ENCODE measurements at regions not wholly inside any gene's neighbourhood (a gene's known extent, or its start where the extent isn't known, plus 50 kb on each side); places are given as distances from the start of the nearest gene placed in this dataset.

DNA sequence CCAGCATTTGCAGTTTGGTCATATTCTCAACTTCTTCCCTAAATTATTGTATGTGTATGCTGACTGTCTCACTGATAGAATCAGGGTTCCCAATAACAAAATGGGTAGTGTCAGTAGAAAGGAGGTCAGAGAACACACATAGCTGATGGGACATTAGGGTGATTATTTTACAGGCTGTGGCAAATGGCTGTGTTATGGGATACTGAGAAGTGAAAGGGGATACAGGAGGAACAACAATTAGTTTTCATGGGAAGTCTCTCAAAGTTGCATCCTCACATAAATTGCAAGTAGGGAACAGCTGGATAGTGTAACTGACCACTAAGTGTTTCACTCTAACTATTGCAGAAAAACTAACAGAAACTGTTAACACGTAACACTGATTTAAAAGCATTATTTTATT is 1199.3 kb downstream of the PCDH17 start:
- TF ChIP-seq, protein P1, sequence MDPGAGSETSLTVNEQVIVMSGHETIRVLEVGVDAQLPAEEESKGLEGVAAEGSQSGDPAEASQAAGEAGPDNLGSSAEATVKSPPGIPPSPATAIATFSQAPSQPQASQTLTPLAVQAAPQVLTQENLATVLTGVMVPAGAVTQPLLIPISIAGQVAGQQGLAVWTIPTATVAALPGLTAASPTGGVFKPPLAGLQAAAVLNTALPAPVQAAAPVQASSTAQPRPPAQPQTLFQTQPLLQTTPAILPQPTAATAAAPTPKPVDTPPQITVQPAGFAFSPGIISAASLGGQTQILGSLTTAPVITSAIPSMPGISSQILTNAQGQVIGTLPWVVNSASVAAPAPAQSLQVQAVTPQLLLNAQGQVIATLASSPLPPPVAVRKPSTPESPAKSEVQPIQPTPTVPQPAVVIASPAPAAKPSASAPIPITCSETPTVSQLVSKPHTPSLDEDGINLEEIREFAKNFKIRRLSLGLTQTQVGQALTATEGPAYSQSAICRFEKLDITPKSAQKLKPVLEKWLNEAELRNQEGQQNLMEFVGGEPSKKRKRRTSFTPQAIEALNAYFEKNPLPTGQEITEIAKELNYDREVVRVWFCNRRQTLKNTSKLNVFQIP (CRISPR knock-in tag; IDR thresholded peaks at IDR 0.05; ENCODE audit: borderline replicate concordance, low read depth) = no peak
- TF ChIP-seq ARNTL (CRISPR knock-in tag; IDR thresholded peaks at IDR 0.05; ENCODE audit: borderline replicate concordance, low read depth) = no peak
- no peak for TF ChIP-seq ZFP3 (CRISPR knock-in tag; IDR thresholded peaks at IDR 0.05)
- TF ChIP-seq BACH2 (CRISPR knock-in tag; IDR thresholded peaks at IDR 0.05; ENCODE audit: borderline replicate concordance) = no peak
- no peak for TF ChIP-seq GLIS3 (CRISPR knock-in tag; IDR thresholded peaks at IDR 0.05)
- no peak for TF ChIP-seq PPARA (CRISPR knock-in tag; IDR thresholded peaks at IDR 0.05; ENCODE audit: borderline replicate concordance)
- TF ChIP-seq, protein P2, sequence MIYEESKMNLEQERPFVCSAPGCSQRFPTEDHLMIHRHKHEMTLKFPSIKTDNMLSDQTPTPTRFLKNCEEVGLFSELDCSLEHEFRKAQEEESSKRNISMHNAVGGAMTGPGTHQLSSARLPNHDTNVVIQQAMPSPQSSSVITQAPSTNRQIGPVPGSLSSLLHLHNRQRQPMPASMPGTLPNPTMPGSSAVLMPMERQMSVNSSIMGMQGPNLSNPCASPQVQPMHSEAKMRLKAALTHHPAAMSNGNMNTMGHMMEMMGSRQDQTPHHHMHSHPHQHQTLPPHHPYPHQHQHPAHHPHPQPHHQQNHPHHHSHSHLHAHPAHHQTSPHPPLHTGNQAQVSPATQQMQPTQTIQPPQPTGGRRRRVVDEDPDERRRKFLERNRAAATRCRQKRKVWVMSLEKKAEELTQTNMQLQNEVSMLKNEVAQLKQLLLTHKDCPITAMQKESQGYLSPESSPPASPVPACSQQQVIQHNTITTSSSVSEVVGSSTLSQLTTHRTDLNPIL (CRISPR knock-in tag; IDR thresholded peaks at IDR 0.05; ENCODE audit: low read depth) = no peak
- TF ChIP-seq OSR1 (CRISPR knock-in tag; IDR thresholded peaks at IDR 0.05) = no peak
- TF ChIP-seq ZNF70 (CRISPR knock-in tag; IDR thresholded peaks at IDR 0.05) = no peak
- TF ChIP-seq TCF4 (CRISPR knock-in tag; IDR thresholded peaks at IDR 0.05; ENCODE audit: borderline replicate concordance) = no peak

DNA sequence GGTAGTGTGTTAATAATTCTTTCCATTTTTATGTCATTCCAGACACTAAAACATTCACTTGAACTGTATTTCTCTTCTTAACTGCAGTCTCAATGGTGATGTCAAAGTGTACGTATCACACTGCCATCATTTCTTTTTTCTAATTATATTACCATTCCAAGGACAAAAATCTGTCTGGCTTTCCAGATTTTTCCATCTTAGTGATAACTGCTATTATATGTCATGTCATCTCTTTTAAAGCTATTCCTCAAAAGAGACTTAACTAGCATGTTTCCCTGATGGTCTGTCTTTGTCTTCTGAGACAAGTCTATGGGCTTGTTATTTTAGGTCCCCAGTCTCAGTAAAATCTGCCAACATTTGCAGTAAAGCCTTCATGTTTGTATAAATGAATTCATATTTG is 1207.1 kb downstream of the PCDH17 start:
- no peak for TF ChIP-seq ARNTL (CRISPR knock-in tag; IDR thresholded peaks at IDR 0.05; ENCODE audit: borderline replicate concordance, low read depth)
- TF ChIP-seq, protein P1 (CRISPR knock-in tag; IDR thresholded peaks at IDR 0.05; ENCODE audit: borderline replicate concordance, low read depth) = no peak
- TF ChIP-seq, protein P3, sequence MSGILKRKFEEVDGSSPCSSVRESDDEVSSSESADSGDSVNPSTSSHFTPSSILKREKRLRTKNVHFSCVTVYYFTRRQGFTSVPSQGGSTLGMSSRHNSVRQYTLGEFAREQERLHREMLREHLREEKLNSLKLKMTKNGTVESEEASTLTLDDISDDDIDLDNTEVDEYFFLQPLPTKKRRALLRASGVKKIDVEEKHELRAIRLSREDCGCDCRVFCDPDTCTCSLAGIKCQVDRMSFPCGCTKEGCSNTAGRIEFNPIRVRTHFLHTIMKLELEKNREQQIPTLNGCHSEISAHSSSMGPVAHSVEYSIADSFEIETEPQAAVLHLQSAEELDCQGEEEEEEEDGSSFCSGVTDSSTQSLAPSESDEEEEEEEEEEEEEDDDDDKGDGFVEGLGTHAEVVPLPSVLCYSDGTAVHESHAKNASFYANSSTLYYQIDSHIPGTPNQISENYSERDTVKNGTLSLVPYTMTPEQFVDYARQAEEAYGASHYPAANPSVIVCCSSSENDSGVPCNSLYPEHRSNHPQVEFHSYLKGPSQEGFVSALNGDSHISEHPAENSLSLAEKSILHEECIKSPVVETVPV (CRISPR knock-in tag; IDR thresholded peaks at IDR 0.05) = no peak
- TF ChIP-seq, protein P4, sequence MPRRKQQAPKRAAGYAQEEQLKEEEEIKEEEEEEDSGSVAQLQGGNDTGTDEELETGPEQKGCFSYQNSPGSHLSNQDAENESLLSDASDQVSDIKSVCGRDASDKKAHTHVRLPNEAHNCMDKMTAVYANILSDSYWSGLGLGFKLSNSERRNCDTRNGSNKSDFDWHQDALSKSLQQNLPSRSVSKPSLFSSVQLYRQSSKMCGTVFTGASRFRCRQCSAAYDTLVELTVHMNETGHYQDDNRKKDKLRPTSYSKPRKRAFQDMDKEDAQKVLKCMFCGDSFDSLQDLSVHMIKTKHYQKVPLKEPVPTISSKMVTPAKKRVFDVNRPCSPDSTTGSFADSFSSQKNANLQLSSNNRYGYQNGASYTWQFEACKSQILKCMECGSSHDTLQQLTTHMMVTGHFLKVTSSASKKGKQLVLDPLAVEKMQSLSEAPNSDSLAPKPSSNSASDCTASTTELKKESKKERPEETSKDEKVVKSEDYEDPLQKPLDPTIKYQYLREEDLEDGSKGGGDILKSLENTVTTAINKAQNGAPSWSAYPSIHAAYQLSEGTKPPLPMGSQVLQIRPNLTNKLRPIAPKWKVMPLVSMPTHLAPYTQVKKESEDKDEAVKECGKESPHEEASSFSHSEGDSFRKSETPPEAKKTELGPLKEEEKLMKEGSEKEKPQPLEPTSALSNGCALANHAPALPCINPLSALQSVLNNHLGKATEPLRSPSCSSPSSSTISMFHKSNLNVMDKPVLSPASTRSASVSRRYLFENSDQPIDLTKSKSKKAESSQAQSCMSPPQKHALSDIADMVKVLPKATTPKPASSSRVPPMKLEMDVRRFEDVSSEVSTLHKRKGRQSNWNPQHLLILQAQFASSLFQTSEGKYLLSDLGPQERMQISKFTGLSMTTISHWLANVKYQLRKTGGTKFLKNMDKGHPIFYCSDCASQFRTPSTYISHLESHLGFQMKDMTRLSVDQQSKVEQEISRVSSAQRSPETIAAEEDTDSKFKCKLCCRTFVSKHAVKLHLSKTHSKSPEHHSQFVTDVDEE (CRISPR knock-in tag; IDR thresholded peaks at IDR 0.05) = no peak
- TF ChIP-seq TCF4 (CRISPR knock-in tag; IDR thresholded peaks at IDR 0.05; ENCODE audit: borderline replicate concordance) = no peak
- TF ChIP-seq OSR1 (CRISPR knock-in tag; IDR thresholded peaks at IDR 0.05) = no peak
- no peak for TF ChIP-seq TOX (CRISPR knock-in tag; IDR thresholded peaks at IDR 0.05; ENCODE audit: borderline replicate concordance)
- TF ChIP-seq ZNF70 (CRISPR knock-in tag; IDR thresholded peaks at IDR 0.05) = no peak
- no peak for TF ChIP-seq BACH2 (CRISPR knock-in tag; IDR thresholded peaks at IDR 0.05; ENCODE audit: borderline replicate concordance)
- TF ChIP-seq, protein P5, sequence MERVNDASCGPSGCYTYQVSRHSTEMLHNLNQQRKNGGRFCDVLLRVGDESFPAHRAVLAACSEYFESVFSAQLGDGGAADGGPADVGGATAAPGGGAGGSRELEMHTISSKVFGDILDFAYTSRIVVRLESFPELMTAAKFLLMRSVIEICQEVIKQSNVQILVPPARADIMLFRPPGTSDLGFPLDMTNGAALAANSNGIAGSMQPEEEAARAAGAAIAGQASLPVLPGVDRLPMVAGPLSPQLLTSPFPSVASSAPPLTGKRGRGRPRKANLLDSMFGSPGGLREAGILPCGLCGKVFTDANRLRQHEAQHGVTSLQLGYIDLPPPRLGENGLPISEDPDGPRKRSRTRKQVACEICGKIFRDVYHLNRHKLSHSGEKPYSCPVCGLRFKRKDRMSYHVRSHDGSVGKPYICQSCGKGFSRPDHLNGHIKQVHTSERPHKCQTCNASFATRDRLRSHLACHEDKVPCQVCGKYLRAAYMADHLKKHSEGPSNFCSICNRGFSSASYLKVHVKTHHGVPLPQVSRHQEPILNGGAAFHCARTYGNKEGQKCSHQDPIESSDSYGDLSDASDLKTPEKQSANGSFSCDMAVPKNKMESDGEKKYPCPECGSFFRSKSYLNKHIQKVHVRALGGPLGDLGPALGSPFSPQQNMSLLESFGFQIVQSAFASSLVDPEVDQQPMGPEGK (CRISPR knock-in tag; IDR thresholded peaks at IDR 0.05; ENCODE audit: borderline replicate concordance) = no peak
- no peak for TF ChIP-seq GLIS3 (CRISPR knock-in tag; IDR thresholded peaks at IDR 0.05)
- no peak for TF ChIP-seq RARB (CRISPR knock-in tag; IDR thresholded peaks at IDR 0.05)
- TF ChIP-seq SNAI2 (CRISPR knock-in tag; IDR thresholded peaks at IDR 0.05) = no peak
- no peak for TF ChIP-seq CSDC2 (CRISPR knock-in tag; IDR thresholded peaks at IDR 0.05)
- no peak for TF ChIP-seq ZNF565 (CRISPR knock-in tag; conservative IDR thresholded peaks at IDR 0.05; ENCODE audit: low read depth)
- no peak for TF ChIP-seq PPARA (CRISPR knock-in tag; IDR thresholded peaks at IDR 0.05; ENCODE audit: borderline replicate concordance)
- ATAC-seq = no peak

More for the DNA sequence above, 1199.3 kb downstream of the PCDH17 start:
- no peak for ATAC-seq

Data from SK-N-SH treated with all-trans-retinoic acid at 6 μM for 48 hours (cell line).